Immature natural killer cell (primary cell): ENCODE measurements at regions not wholly inside any gene's neighbourhood (a gene's known extent, or its start where the extent isn't known, plus 50 kb on each side); places are given as distances from the start of the nearest gene placed in this dataset.

Experiments used
- DNase-seq, 3 donors: peaks; one replicate each; pipeline ENCODE4 v3.0.0; 2022; ENCODE audit warnings: mixed read lengths in 1 of 3
- H3K27ac Mint-ChIP-seq, 6 donors: one replicate each; pipeline ENCODE4 v1.8.0; 2020; ENCODE audit warnings: mixed read lengths in 6 of 6, mild to moderate bottlenecking in 5 of 6, inconsistent platforms in 4 of 6, moderate library complexity in 3 of 6
- H3K27me3 Mint-ChIP-seq, 3 donors: one replicate each; pipeline ENCODE4 v1.8.0; 2020 to 2021; ENCODE audit warnings: low read depth in 3 of 3, mild to moderate bottlenecking in 3 of 3, mixed read lengths in 3 of 3, moderate library complexity in 3 of 3, inconsistent platforms in 1 of 3
- H3K36me3 Mint-ChIP-seq, 3 donors: one replicate each; pipeline ENCODE4 v1.8.0; 2020; ENCODE audit warnings: mixed read lengths in 3 of 3, inconsistent platforms in 2 of 3, mild to moderate bottlenecking in 2 of 3
- H3K4me1 Mint-ChIP-seq, 2 donors: one replicate each; pipeline ENCODE4 v1.8.0; 2020; ENCODE audit warnings: inconsistent platforms in 2 of 2, mild to moderate bottlenecking in 2 of 2, mixed read lengths in 2 of 2, moderate library complexity in 1 of 2
- H3K4me3 Mint-ChIP-seq, 5 donors: one replicate each; pipeline ENCODE4 v1.8.0; 2020; ENCODE audit warnings: mild to moderate bottlenecking in 5 of 5, mixed read lengths in 5 of 5, inconsistent platforms in 3 of 5, moderate library complexity in 3 of 5
- H3K9me3 Mint-ChIP-seq, 6 donors: one replicate each; pipeline ENCODE4 v1.8.0; 2020; ENCODE audit warnings: mild to moderate bottlenecking in 6 of 6, mixed read lengths in 6 of 6, inconsistent platforms in 4 of 6, moderate library complexity in 3 of 6

DNA sequence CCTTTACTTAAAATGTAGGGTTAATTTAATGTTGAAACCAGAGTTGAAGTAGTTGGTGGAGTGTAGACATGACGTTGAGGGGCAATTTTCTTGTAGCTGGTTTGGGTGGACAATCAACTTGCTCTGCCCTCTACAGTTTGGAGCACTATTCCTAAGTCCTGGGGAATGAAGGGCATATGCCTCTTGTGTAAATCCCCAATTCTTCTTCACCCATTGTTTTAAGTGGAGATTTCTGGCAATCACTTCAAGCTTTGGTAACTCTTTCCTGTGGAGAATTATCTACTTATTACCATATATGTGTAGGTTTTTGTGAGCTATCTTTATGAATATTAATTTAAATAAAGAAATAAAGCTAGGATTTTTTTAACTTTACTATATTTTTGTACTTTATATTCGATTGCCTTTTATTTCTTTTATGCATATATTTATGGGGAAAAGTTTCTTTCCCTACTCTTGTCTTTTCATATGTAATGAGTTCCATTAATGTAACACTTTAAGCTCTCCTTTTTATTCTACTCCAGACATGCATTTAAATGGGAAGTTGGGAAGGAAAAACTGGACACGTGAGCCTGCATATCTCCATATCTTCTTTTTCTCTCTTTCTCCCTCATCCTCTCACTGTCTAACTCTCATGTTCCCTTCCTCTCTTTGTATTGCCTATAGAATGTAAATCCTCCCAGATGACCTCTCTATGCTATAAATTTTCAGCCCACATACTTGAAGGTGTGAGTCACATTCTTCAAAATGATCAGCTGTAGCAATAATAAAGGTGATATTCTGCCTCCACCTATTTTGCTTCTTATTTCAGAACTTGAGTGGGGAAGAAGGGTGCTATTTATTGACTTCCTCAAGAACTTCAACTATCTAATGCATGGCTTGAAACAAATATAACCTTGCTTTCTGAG lies 276.7 kb downstream of the PTPRC start:
- no peaks in the 10 kb centered on the region for H3K9me3 Mint-ChIP-seq
- H3K4me1 Mint-ChIP-seq = peaks cover 88 to 91% of the 10 kb centered on the region in 2 donors
- no peak for DNase-seq
- peaks cover 0 to 9% (median 3%) of the 10 kb centered on the region in 3 donors for H3K36me3 Mint-ChIP-seq
- H3K4me3 Mint-ChIP-seq = no peak overlapping the region
- H3K27ac Mint-ChIP-seq = peak overlapping the region in 1 of 6 donors; percentile 0
- H3K27me3 Mint-ChIP-seq = peaks cover 0 to 2% (median 2%) of the 10 kb centered on the region in 3 donors

GRCh38 chr1:198917226-198917625 lies 278.4 kb downstream of the PTPRC start:
- H3K27me3 Mint-ChIP-seq = peaks cover 0 to 2% (median 0%) of the 10 kb centered on the region in 3 donors
- no peak for DNase-seq
- H3K4me3 Mint-ChIP-seq = no peak overlapping the region
- peak overlapping the region; percentile 8 to 90 (median 87) for H3K27ac Mint-ChIP-seq
- H3K4me1 Mint-ChIP-seq = peaks cover 84 to 92% of the 10 kb centered on the region in 2 donors
- H3K9me3 Mint-ChIP-seq = no peaks in the 10 kb centered on the region
- peaks cover 0 to 4% (median 0%) of the 10 kb centered on the region in 3 donors for H3K36me3 Mint-ChIP-seq

DNA sequence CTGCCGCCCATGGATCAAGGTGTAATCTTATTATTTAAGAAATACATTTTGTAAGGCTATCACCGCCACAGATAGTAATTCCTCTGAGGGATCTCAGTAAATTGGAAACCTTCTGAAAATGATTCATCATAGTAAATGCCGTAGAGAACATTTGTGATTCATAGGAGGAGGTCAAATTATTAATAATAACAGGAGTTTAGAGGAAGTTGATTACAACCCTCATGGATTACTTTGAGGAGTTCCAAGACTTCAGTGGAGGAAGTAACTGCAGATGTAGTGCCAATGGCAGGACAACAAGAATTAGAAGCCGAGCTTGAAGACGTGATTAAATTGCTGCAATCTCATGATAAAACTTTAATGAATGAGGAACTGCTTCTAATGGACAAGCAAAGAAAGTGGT lies 280.1 kb downstream of the PTPRC start:
- no peak for DNase-seq
- H3K36me3 Mint-ChIP-seq = peaks cover 0 to 4% (median 0%) of the 10 kb centered on the region in 3 donors
- H3K4me1 Mint-ChIP-seq = peaks cover 83 to 94% of the 10 kb centered on the region in 2 donors
- peak overlapping the region; percentile 85 to 90 (median 88) for H3K27ac Mint-ChIP-seq
- peak overlapping the region; percentile 68 to 85 (median 79) for H3K4me3 Mint-ChIP-seq
- H3K27me3 Mint-ChIP-seq = peaks cover 0 to 2% (median 0%) of the 10 kb centered on the region in 3 donors
- H3K9me3 Mint-ChIP-seq = no peaks in the 10 kb centered on the region

- H3K9me3 Mint-ChIP-seq = no peaks in the 10 kb centered on the region
- H3K27me3 Mint-ChIP-seq = peaks cover 0 to 2% (median 0%) of the 10 kb centered on the region in 3 donors
- H3K27ac Mint-ChIP-seq = peak overlapping the region; percentile 85 to 90 (median 88)
- peaks cover 0 to 4% (median 0%) of the 10 kb centered on the region in 3 donors for H3K36me3 Mint-ChIP-seq
- peaks cover 80 to 95% of the 10 kb centered on the region in 2 donors for H3K4me1 Mint-ChIP-seq
- peak; percentile 37 to 47 (median 42) for DNase-seq
- peak overlapping the region; percentile 68 to 85 (median 79) for H3K4me3 Mint-ChIP-seq
Measured at GRCh38 chr1:198919667-198920398, 281.0 kb downstream of the PTPRC start.

DNA sequence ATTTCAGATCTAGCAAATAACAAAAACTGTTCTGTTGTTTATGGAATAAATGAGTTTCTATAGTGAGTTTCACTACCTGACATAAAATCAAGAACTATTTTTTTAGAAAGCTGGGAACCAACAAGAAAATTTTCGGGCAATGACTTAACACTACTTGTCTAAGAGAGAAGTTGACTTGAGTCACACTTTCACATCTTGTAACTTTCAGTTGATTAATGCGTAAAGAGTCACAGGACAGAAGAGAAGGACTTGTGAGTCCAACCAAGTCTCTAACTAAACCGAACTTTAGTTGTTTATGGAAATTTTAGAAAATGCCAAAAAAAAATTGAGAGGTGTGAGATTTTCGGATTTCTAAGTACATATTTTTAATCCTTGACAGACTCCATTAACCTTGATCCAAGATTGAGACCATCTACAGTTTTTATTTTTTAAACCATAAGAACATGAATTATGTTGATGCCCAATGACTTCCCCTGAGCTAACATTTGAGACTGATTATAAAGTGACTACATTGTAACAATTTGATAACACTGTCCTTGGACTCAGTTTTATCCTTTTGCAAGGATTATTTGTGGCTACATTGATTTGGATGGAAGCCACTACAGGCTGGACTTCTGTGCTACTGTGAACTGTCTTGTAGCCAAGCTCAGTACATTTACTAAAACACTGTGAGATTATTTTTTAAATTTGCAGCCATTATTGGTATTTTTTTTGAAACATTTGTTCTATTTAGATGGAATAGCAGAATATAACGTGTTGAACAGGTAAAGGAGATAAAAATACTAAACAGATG lies 284.0 kb downstream of the PTPRC start:
- peak in 1 of 3 donors; percentile 21 for DNase-seq
- Mint-ChIP-seq H3K27ac (peak overlapping the region; percentile 71 to 84 (median 80)), H3K27me3 (peaks cover 0 to 2% (median 0%) of the 10 kb centered on the region in 3 donors), H3K4me3 (peak overlapping the region; percentile 4 to 69 (median 31)), H3K36me3 (no peaks in the 10 kb centered on the region), H3K9me3 (no peaks in the 10 kb centered on the region), H3K4me1 (peaks cover 75 to 95% of the 10 kb centered on the region in 2 donors)

- peak overlapping the region in 4 of 6 donors; percentile 16 to 69 (median 62) for H3K27ac Mint-ChIP-seq
- no peaks in the 10 kb centered on the region for H3K9me3 Mint-ChIP-seq
- DNase-seq = no peak
- H3K4me3 Mint-ChIP-seq = no peak overlapping the region
- no peaks in the 10 kb centered on the region for H3K36me3 Mint-ChIP-seq
- no peaks in the 10 kb centered on the region for H3K27me3 Mint-ChIP-seq
- peaks cover 67 to 92% of the 10 kb centered on the region in 2 donors for H3K4me1 Mint-ChIP-seq
Measured at GRCh38 chr1:198923993-198924392, 285.2 kb downstream of the PTPRC start.

DNA sequence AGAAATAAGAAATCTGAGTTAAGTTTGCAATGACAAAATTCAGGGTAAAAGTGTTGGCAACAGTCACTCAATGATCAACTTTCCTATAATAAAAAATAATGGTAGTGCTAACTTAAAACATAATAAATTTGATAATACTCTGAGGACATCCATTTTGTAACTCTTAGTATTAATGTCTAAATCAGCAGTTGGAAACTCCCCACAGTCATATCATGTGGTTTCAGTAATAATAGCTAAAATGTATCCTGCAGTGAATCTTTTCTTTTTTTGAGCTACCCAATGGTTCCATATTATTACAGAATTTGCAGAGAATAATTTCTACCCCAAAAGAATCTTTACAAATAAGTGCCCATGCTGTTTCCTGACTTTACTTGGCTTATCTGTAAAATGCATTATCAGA lies 286.7 kb downstream of the PTPRC start:
- Mint-ChIP-seq H3K4me3 (no peak overlapping the region), H3K4me1 (peaks cover 67 to 92% of the 10 kb centered on the region in 2 donors), H3K27ac (peak overlapping the region in 4 of 6 donors; percentile 28 to 69 (median 36)), H3K27me3 (no peaks in the 10 kb centered on the region), H3K36me3 (no peaks in the 10 kb centered on the region), H3K9me3 (no peaks in the 10 kb centered on the region)
- DNase-seq = no peak

- peaks cover 63 to 84% of the 10 kb centered on the region in 2 donors for H3K4me1 Mint-ChIP-seq
- H3K36me3 Mint-ChIP-seq = no peaks in the 10 kb centered on the region
- H3K27me3 Mint-ChIP-seq = no peaks in the 10 kb centered on the region
- no peaks in the 10 kb centered on the region for H3K9me3 Mint-ChIP-seq
- no peak for DNase-seq
- peak overlapping the region in 3 of 5 donors; percentile 21 to 46 (median 29) for H3K4me3 Mint-ChIP-seq
- peak overlapping the region; percentile 28 to 74 (median 56) for H3K27ac Mint-ChIP-seq
Measured at GRCh38 chr1:198927129-198927528, 288.3 kb downstream of the PTPRC start.

DNA sequence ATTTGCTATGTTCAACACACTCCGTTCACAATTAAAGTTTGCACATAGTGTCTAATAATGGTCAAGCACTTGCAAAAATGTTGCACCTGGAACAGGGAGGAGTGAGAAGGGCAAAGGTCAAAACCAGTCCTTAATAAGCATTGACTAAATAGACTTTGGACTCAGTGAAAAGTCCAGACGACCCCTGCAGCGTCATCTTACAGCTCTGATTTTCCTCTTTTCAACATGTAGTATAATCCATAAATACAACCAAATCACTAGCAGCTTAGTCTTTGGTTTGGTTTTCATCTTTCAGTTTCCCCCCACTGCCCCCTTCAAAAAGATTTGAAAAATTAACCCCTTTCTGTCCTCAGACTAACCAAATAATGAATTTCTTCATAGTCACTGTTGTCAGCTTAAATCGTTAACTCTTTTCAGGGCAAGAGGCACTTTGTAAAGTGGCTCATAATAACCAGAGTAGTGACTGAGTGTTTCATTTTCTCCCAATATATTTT lies 290.3 kb downstream of the PTPRC start:
- DNase-seq = no peak
- Mint-ChIP-seq H3K4me1 (peaks cover 54 to 64% of the 10 kb centered on the region in 2 donors), H3K36me3 (no peaks in the 10 kb centered on the region), H3K27ac (peak overlapping the region; percentile 43 to 87 (median 79)), H3K9me3 (no peaks in the 10 kb centered on the region), H3K27me3 (no peaks in the 10 kb centered on the region), H3K4me3 (peak overlapping the region; percentile 56 to 84 (median 71))

DNA sequence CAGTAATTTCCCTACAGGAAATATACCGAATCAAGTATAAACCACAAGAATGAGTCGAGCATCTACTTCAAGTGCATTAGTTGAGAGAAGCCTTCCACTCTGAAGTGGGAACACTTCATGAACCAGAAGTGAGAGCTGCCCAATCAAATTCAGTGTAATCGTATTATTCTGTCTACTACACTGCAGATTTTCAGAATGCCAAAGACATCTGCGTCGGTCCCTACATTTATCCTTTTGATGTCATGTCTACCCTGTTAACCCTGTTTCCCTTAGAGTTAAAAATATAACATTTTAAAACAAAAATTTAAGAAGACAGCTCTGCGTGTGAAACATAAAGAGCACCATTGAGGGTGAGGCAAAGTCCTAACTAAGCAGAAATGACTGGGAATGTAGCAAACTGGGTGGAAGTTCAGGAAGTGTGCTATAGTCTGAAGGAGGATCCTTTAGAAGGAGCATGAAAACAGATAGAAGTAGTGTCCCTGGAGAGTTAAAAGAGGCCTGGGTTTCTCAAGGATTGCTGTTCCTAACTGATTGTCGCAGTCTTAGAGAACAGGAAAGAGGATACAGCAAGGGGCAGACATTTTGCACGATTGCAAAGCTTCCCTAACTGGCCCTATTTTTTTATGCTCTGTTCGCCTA lies 291.2 kb downstream of the PTPRC start:
- Mint-ChIP-seq H3K9me3 (no peaks in the 10 kb centered on the region), H3K4me3 (peak overlapping the region; percentile 71 to 86 (median 81)), H3K4me1 (peaks cover 50 to 56% of the 10 kb centered on the region in 2 donors), H3K27ac (peak overlapping the region; percentile 40 to 87 (median 80)), H3K36me3 (no peaks in the 10 kb centered on the region), H3K27me3 (no peaks in the 10 kb centered on the region)
- DNase-seq = peak in 2 of 3 donors; percentile 12 to 23

- H3K27me3 Mint-ChIP-seq = no peaks in the 10 kb centered on the region
- peaks cover 33 to 36% of the 10 kb centered on the region in 2 donors for H3K4me1 Mint-ChIP-seq
- no peaks in the 10 kb centered on the region for H3K36me3 Mint-ChIP-seq
- peak overlapping the region; percentile 82 to 94 (median 85) for H3K4me3 Mint-ChIP-seq
- no peaks in the 10 kb centered on the region for H3K9me3 Mint-ChIP-seq
- DNase-seq = peak in 1 of 3 donors; percentile 19
- H3K27ac Mint-ChIP-seq = peak overlapping the region in 5 of 6 donors; percentile 81 to 90 (median 89)
Measured at GRCh38 chr1:198932351-198932991, 293.6 kb downstream of the PTPRC start.

- Mint-ChIP-seq H3K27me3 (no peaks in the 10 kb centered on the region), H3K4me1 (peaks cover 24 to 36% of the 10 kb centered on the region in 2 donors), H3K27ac (no peak overlapping the region), H3K36me3 (no peaks in the 10 kb centered on the region), H3K9me3 (no peaks in the 10 kb centered on the region), H3K4me3 (no peak overlapping the region)
- no peak for DNase-seq
Measured at GRCh38 chr1:198933515-198934222, 294.8 kb downstream of the PTPRC start.
